ENCODE measurements at regions not wholly inside any gene's neighbourhood (a gene's known extent, or its start where the extent isn't known, plus 50 kb on each side); places are given as distances from the start of the nearest gene placed in this dataset.
"Not testable (repeated sequence)": the region's sequence is repeated elsewhere in the genome, so short reads cannot be mapped to it uniquely, and the experiment has no call there.

- not testable (repeated sequence) for TF ChIP-seq POLR2A, CTCF (IDR thresholded peaks at IDR 0.05)
These were observed 1000.9 kb upstream of the CDH18 start for GRCh38 chr5:20988933-20989332.
